IMR-90 (cell line): ENCODE measurements at regions not wholly inside any gene's neighbourhood (a gene's known extent, or its start where the extent isn't known, plus 50 kb on each side); places are given as distances from the start of the nearest gene placed in this dataset.

Experiments
- ATAC-seq: fragments of 200-7000 bp; cut with Tn5 transposase; 2 replicates; pipeline ENCODE4 v1.9.1; 2020; ENCODE audit warnings: low read depth, mild to moderate bottlenecking, moderate library complexity
- BruUV-seq: library from RNA; stranded (reverse); fragments of 400-500 nt; replicated peaks from 2 replicates; lab custom pipeline; 2021; lab: Mats Ljungman, UMichigan
- CTCF ChIA-PET: fragments of 300-600 bp; formaldehyde crosslinking; extraction: SDS; loops from one replicate; lab custom pipeline; 2021; ENCODE audit warnings: antibody characterized with exemption; lab: Yijun Ruan, JAX
- POLR2A ChIA-PET: fragments of 300-600 bp; sonication (Branson Sonifier 250); formaldehyde crosslinking; loops from one replicate; lab custom pipeline; 2022; ENCODE audit warnings: antibody characterized with exemption; ENCODE audit not compliant: unreplicated experiment; lab: Charles Lee
- DNase-seq: peaks from one replicate; pipeline ENCODE4 v3.0.0; 2013
- H2AFZ ChIP-seq: replicated peaks from 2 replicates; pipeline ENCODE3; 2013; ENCODE audit warnings: low read length, mild to moderate bottlenecking; ENCODE audit not compliant: poor library complexity
- H2AK5ac ChIP-seq: 2 replicates; pipeline ENCODE4 v1.6.1; 2013; ENCODE audit warnings: low read depth, low read length, inconsistent platforms
- H2AK9ac ChIP-seq: replicated peaks from 2 replicates; pipeline ENCODE3; 2013; ENCODE audit warnings: mild to moderate bottlenecking, low read depth, low read length, moderate library complexity; ENCODE audit not compliant: poor library complexity
- H2BK120ac ChIP-seq: 2 replicates; pipeline ENCODE4 v1.6.1; 2013; ENCODE audit warnings: low read depth, low read length, inconsistent platforms
- H2BK15ac ChIP-seq: 3 replicates; pipeline ENCODE4 v1.6.1; 2013; ENCODE audit warnings: low read depth, low read length, inconsistent platforms
- H2BK20ac ChIP-seq: 2 replicates; pipeline ENCODE4 v1.6.1; 2013; ENCODE audit warnings: low read depth, mild to moderate bottlenecking, inconsistent platforms, low read length, moderate library complexity
- H2BK5ac ChIP-seq: 2 replicates; pipeline ENCODE4 v1.6.1; 2013; ENCODE audit warnings: mild to moderate bottlenecking, low read depth, low read length, inconsistent platforms; ENCODE audit not compliant: poor library complexity, severe bottlenecking
- H3K14ac ChIP-seq: replicated peaks from 2 replicates; pipeline ENCODE4 v1.6.1; 2013; ENCODE audit warnings: low read depth, low read length, inconsistent platforms
- H3K18ac ChIP-seq: 2 replicates; pipeline ENCODE4 v1.6.1; 2013; ENCODE audit warnings: low read depth, low read length, control low read depth
- H3K23ac ChIP-seq: 2 replicates; pipeline ENCODE4 v1.6.1; 2013; ENCODE audit warnings: low read depth, low read length, inconsistent platforms
- H3K27ac ChIP-seq: 2 replicates; pipeline ENCODE4 v1.5.1; 2013; ENCODE audit warnings: mild to moderate bottlenecking, control low read depth, low read length; ENCODE audit not compliant: insufficient read depth
- H3K27me3 ChIP-seq: 2 replicates; pipeline ENCODE4 v1.6.1; 2013; ENCODE audit warnings: low read length; ENCODE audit not compliant: control insufficient read depth, insufficient read depth
- H3K36me3 ChIP-seq: 2 replicates; pipeline ENCODE4 v1.6.1; 2013; ENCODE audit warnings: low read length, mixed read lengths; ENCODE audit not compliant: control insufficient read depth, insufficient read depth
- H3K4ac ChIP-seq: 2 replicates; pipeline ENCODE4 v1.6.1; 2013; ENCODE audit warnings: low read depth, low read length, inconsistent platforms
- H3K4me1 ChIP-seq: 2 replicates; pipeline ENCODE4 v1.6.1; 2013; ENCODE audit warnings: low read length, mixed read lengths; ENCODE audit not compliant: control insufficient read depth, insufficient read depth
- H3K4me2 ChIP-seq: 2 replicates; pipeline ENCODE4 v1.6.1; 2013; ENCODE audit warnings: low read depth, mild to moderate bottlenecking, control low read depth, low read length, moderate library complexity
- H3K4me3 ChIP-seq: 2 replicates; pipeline ENCODE4 v1.5.1; 2013; ENCODE audit warnings: low read depth, mild to moderate bottlenecking, control low read depth, low read length, moderate library complexity; ENCODE audit not compliant: insufficient read depth
- H3K56ac ChIP-seq: 2 replicates; pipeline ENCODE4 v1.6.1; 2013; ENCODE audit warnings: low read length, inconsistent platforms; ENCODE audit not compliant: insufficient read depth; ENCODE audit errors: extremely low read depth
- H3K79me1 ChIP-seq, 2 experiments: 2 replicates each; pipeline ENCODE4 v1.6.1; 2013; ENCODE audit warnings: low read length in 2 of 2, inconsistent platforms in 1 of 2, low read depth in 1 of 2
- H3K9ac ChIP-seq: 2 replicates; pipeline ENCODE4 v1.6.1; 2013; ENCODE audit warnings: low read depth, low read length, control low read depth
- H3K9me1 ChIP-seq: 2 replicates; pipeline ENCODE4 v1.6.1; 2013; ENCODE audit warnings: low read length, inconsistent platforms; ENCODE audit not compliant: insufficient read depth
- H3K9me3 ChIP-seq: 2 replicates; pipeline ENCODE4 v1.6.1; 2013; ENCODE audit warnings: low read length; ENCODE audit not compliant: control insufficient read depth, insufficient read depth
- H4K20me1 ChIP-seq: 2 replicates; pipeline ENCODE4 v1.6.1; 2013; ENCODE audit warnings: low read length, inconsistent platforms; ENCODE audit not compliant: insufficient read depth
- H4K5ac ChIP-seq: 2 replicates; pipeline ENCODE4 v1.6.1; 2013; ENCODE audit warnings: mild to moderate bottlenecking, low read depth, low read length, control low read depth
- H4K8ac ChIP-seq, 2 experiments: 2 replicates each; pipeline ENCODE4 v1.6.1; 2013; ENCODE audit warnings: low read depth in 2 of 2, low read length in 2 of 2, control low read depth in 1 of 2, inconsistent platforms in 1 of 2
- H4K91ac ChIP-seq: 2 replicates; pipeline ENCODE4 v1.6.1; 2013; ENCODE audit warnings: low read depth, low read length, inconsistent platforms; ENCODE audit not compliant: insufficient read depth
- BHLHE40 ChIP-seq: fragments of 150-350 bp; IDR thresholded peaks from 2 replicates; pipeline ENCODE4 v1.6.1; 2016; ENCODE audit warnings: mild to moderate bottlenecking, low read depth, low read length
- CEBPB ChIP-seq: IDR thresholded peaks from 2 replicates; pipeline ENCODE4 v1.6.1; 2012; ENCODE audit warnings: low read depth, low read length, improper control_type of control experiment
- CHD1 ChIP-seq: IDR thresholded peaks from 2 replicates; pipeline ENCODE4 v1.6.1; 2012; ENCODE audit warnings: low read depth, low read length, improper control_type of control experiment
- CTCF ChIP-seq: conservative IDR thresholded peaks from 2 replicates; pipeline ENCODE4 v1.5.1; 2012; ENCODE audit warnings: mild to moderate bottlenecking, low read depth, low read length, improper control_type of control experiment
- ELK1 ChIP-seq: fragments of 150-350 bp; IDR thresholded peaks from 2 replicates; pipeline ENCODE4 v1.6.1; 2016; ENCODE audit warnings: low read depth, mild to moderate bottlenecking, low read length, moderate library complexity, borderline replicate concordance
- FOS ChIP-seq: fragments of 150-350 bp; IDR thresholded peaks from 2 replicates; pipeline ENCODE4 v1.6.1; 2016; ENCODE audit warnings: low read depth, low read length
- MAFK ChIP-seq: IDR thresholded peaks from 2 replicates; pipeline ENCODE4 v1.6.1; 2012; ENCODE audit warnings: low read depth, low read length, improper control_type of control experiment
- MAZ ChIP-seq: IDR thresholded peaks from 2 replicates; pipeline ENCODE4 v1.6.1; 2012; ENCODE audit warnings: low read depth, mild to moderate bottlenecking, low read length, improper control_type of control experiment, moderate library complexity, borderline replicate concordance
- MXI1 ChIP-seq: IDR thresholded peaks from 2 replicates; pipeline ENCODE4 v1.6.1; 2012; ENCODE audit warnings: low read depth, mild to moderate bottlenecking, low read length, moderate library complexity, borderline replicate concordance
- NFE2L2 ChIP-seq: fragments of 150-350 bp; IDR thresholded peaks from 2 replicates; pipeline ENCODE4 v1.6.1; 2016; ENCODE audit warnings: low read depth, mild to moderate bottlenecking, low read length
- POLR2A ChIP-seq: IDR thresholded peaks from 2 replicates; pipeline ENCODE4 v1.6.1; 2012; ENCODE audit warnings: mild to moderate bottlenecking, low read depth, low read length
- RAD21 ChIP-seq: IDR thresholded peaks from 2 replicates; pipeline ENCODE4 v1.6.1; 2012; ENCODE audit warnings: low read length, improper control_type of control experiment
- RCOR1 ChIP-seq: IDR thresholded peaks from 2 replicates; pipeline ENCODE4 v1.6.1; 2012; ENCODE audit warnings: mild to moderate bottlenecking, low read length, improper control_type of control experiment; ENCODE audit not compliant: insufficient replicate concordance
- RFX5 ChIP-seq: IDR thresholded peaks from 2 replicates; pipeline ENCODE4 v1.8.0; 2012; ENCODE audit warnings: low read depth, mild to moderate bottlenecking, low read length, moderate library complexity
- SMC3 ChIP-seq: fragments of 150-350 bp; IDR thresholded peaks from 2 replicates; pipeline ENCODE4 v1.6.1; 2016; ENCODE audit warnings: low read depth, mild to moderate bottlenecking, antibody characterized with exemption, low read length, moderate library complexity
- USF2 ChIP-seq: fragments of 150-350 bp; IDR thresholded peaks from 2 replicates; pipeline ENCODE4 v1.6.1; 2017; ENCODE audit warnings: mild to moderate bottlenecking, antibody characterized with exemption, low read length, low read depth
- WGBS, 2 experiments: methylation state at CpG; one replicate each; pipeline versions ENCODE4 v1.1.5 to v1.1.7; 2013; ENCODE audit warnings: missing lambda C conversion rate in 2 of 2; ENCODE audit not compliant: insufficient read length in 1 of 2; ENCODE audit errors: extremely low coverage in 2 of 2; 5-methylcytosine and 5-hydroxymethylcytosine counted together
- dilution Hi-C: fragments of 300-500 bp; cut with HindIII; formaldehyde crosslinking; loops from one replicate; pipeline ENCODE4 v1.14.3; 2018; ENCODE audit warnings: low sequenced_read_pairs; ENCODE audit not compliant: unreplicated experiment
- in situ Hi-C: fragments of 300-500 bp; cut with MboI; formaldehyde crosslinking; loops from 3 replicates; pipeline ENCODE4 v1.14.3; 2019; ENCODE audit warnings: low sequenced_read_pairs, inconsistent platforms, mixed read lengths
- intact Hi-C: fragments of 100-400 bp; cut with micrococcal nuclease; formaldehyde crosslinking; loops from 2 replicates; pipeline ENCODE4 v1.10.0; 2022

- Histone ChIP-seq H3K36me3 (no peaks in the 10 kb centered on the region), H2AFZ (no peak overlapping the region), H3K27me3 (no peaks in the 10 kb centered on the region), H3K18ac (no peak overlapping the region), H2BK5ac (no peak overlapping the region), H4K20me1 (no peaks in the 10 kb centered on the region), H3K79me1 (no peaks in the 10 kb centered on the region), H3K9me1 (no peaks in the 10 kb centered on the region), H3K14ac (no peak overlapping the region), H3K27ac (no peak overlapping the region), H3K4me3 (no peak overlapping the region), H2AK9ac (no peak overlapping the region), H2BK20ac (no peak overlapping the region), H3K4me2 (no peak overlapping the region), H2AK5ac (no peak overlapping the region), H3K9ac (no peak overlapping the region), H3K9me3 (0 out of 2 replicates have a peak, but pooled peaks cover 2% of the 10 kb centered on the region), H3K4me1 (no peaks in the 10 kb centered on the region), H3K56ac (no peak overlapping the region), H3K4ac (no peak overlapping the region), H4K8ac (no peak overlapping the region), H4K5ac (no peak overlapping the region), H2BK120ac (no peak overlapping the region), H3K23ac (no peak overlapping the region), H2BK15ac (no peak overlapping the region), H4K91ac (no peak overlapping the region)
- WGBS, 2 experiments = no CpG with 5 or more reads among the region's 2 CpGs
- POLR2A ChIA-PET = no interaction called here
- CTCF ChIA-PET = no interaction called here
- ATAC-seq (no peak), DNase-seq (no peak)
- TF ChIP-seq BHLHE40 (no peak), MXI1 (no peak), FOS (no peak), CHD1 (no peak), USF2 (no peak), CEBPB (no peak), MAZ (no peak), RFX5 (no peak), MAFK (no peak), NFE2L2 (no peak), SMC3 (no peak), ELK1 (no peak), POLR2A (no peak), RAD21 (no peak), RCOR1 (no peak), CTCF (no peak)
- no TSS peak for BruUV-seq
- dilution Hi-C loops = no loop called here
- intact Hi-C loops = no loop called here
- in situ Hi-C loops = no loop called here
These were observed 1068.0 kb upstream of the CADM2 start for GRCh38 chr3:83890763-83891135.
